ENCODE measurements at regions not wholly inside any gene's neighbourhood (a gene's known extent, or its start where the extent isn't known, plus 50 kb on each side); places are given as distances from the start of the nearest gene placed in this dataset.

DNA sequence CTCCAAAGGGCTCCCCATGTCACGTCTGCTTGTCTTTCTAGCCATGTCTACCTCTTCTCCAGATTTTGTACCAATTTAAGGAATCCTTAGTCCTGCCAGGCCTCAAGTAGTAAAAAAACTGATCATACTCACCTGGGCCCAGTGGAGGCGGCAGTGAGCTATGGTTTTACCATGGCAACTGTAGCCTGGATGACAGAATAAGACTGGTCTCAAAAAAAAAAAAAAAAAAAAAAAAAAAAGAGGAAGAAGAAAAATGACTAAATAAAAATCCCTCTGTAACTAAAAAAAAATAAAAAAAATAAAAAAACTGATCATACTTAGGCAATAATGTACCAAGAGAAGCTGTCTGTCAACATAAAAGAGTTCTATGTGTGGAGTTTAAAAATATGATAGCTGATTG, 221.6 kb downstream of the NR4A2 start (continued):
- TF ChIP-seq SMARCE1 (IDR thresholded peaks at IDR 0.05) (no peak), RBM17 (IDR thresholded peaks at IDR 0.05; ENCODE audit: borderline replicate concordance, low read depth, low read length) (no peak), CBFB (CRISPR knock-in tag; IDR thresholded peaks at IDR 0.05) (no peak), SMAD1 (IDR thresholded peaks at IDR 0.05; ENCODE audit: low read depth, low read length, partially characterized antibody) (no peak), NFATC3 (IDR thresholded peaks at IDR 0.05) (no peak), ZNF174 (CRISPR knock-in tag; IDR thresholded peaks at IDR 0.05) (no peak), NFE2 (IDR thresholded peaks at IDR 0.05; ENCODE audit: low read depth) (no peak), ZFP30 (CRISPR knock-in tag; IDR thresholded peaks at IDR 0.05; ENCODE audit: borderline replicate concordance) (no peak)
- TF ChIP-seq, protein P1, sequence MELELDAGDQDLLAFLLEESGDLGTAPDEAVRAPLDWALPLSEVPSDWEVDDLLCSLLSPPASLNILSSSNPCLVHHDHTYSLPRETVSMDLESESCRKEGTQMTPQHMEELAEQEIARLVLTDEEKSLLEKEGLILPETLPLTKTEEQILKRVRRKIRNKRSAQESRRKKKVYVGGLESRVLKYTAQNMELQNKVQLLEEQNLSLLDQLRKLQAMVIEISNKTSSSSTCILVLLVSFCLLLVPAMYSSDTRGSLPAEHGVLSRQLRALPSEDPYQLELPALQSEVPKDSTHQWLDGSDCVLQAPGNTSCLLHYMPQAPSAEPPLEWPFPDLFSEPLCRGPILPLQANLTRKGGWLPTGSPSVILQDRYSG (tag; conservative IDR thresholded peaks at IDR 0.05; ENCODE audit: low read depth) = no peak
- TF ChIP-seq, protein P2, sequence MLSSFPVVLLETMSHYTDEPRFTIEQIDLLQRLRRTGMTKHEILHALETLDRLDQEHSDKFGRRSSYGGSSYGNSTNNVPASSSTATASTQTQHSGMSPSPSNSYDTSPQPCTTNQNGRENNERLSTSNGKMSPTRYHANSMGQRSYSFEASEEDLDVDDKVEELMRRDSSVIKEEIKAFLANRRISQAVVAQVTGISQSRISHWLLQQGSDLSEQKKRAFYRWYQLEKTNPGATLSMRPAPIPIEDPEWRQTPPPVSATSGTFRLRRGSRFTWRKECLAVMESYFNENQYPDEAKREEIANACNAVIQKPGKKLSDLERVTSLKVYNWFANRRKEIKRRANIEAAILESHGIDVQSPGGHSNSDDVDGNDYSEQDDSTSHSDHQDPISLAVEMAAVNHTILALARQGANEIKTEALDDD (IDR thresholded peaks at IDR 0.05) = no peak
- TF ChIP-seq, protein P3, sequence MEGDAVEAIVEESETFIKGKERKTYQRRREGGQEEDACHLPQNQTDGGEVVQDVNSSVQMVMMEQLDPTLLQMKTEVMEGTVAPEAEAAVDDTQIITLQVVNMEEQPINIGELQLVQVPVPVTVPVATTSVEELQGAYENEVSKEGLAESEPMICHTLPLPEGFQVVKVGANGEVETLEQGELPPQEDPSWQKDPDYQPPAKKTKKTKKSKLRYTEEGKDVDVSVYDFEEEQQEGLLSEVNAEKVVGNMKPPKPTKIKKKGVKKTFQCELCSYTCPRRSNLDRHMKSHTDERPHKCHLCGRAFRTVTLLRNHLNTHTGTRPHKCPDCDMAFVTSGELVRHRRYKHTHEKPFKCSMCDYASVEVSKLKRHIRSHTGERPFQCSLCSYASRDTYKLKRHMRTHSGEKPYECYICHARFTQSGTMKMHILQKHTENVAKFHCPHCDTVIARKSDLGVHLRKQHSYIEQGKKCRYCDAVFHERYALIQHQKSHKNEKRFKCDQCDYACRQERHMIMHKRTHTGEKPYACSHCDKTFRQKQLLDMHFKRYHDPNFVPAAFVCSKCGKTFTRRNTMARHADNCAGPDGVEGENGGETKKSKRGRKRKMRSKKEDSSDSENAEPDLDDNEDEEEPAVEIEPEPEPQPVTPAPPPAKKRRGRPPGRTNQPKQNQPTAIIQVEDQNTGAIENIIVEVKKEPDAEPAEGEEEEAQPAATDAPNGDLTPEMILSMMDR (IDR thresholded peaks at IDR 0.05 in 2 of 3, conservative IDR thresholded peaks at IDR 0.05 in 1 of 3; ENCODE audit: insufficient read depth in 2 of 3, low read depth in 1 of 3, low read length in 3 of 3) = peak in 2 of 3 experiments; percentile 21 to 36; a peak in 3 of 6 replicates

Measured in K562 (cell line).